Stimulated activated CD8-positive, alpha-beta memory T cell treated with anti-CD3 and anti-CD28 coated beads, Interleukin-12 subunit alpha, Interleukin-12 subunit beta, amount 100 ng/mL, for 1 hour (primary cell): ENCODE measurements at regions not wholly inside any gene's neighbourhood (a gene's known extent, or its start where the extent isn't known, plus 50 kb on each side); places are given as distances from the start of the nearest gene placed in this dataset.

Experiments used
- DNase-seq: peaks from one replicate; pipeline ENCODE4 v3.0.0-alpha.2; 2020; ENCODE audit warnings: low read depth

DNA sequence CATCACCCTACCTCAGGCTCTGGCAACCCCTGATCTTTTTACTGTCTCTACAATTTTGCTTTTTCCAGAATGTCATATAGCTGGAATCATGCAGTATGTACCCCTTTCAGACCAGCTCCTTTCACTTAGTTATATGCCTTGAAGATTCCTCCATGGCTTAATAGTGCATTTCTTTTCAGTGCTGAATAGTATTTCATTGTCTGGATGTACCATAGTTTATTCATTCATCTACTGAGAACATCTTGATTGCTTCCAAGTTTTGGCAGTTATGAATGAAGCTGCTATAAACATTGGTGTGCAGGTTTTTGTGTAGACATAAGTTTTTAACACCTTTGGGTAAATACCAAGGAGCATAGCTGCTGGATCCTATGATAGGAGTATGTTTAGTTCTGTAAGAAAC, 50.8 kb upstream of the ANP32A start:
- DNase-seq: no peak

DNA sequence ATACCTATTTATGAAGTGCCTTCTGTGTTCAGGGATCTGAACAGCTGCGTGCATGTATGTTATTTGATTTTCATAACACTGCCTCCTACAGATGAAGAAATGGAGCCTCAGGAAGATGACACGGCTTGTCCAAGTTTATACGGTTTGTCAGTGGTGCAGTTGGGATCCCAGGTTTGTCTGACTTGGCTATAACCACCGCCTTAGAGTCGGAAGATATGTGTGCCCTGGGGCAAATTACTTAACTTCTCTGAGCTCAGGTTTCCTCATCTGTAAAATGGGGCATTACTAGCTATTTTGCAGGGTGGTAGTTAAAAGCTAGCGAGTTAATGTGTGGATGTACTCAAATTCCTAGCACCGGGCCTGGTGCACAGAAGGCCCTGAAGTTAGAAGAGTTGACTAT, 54.1 kb upstream of the ANP32A start:
- DNase-seq: no peak

DNA sequence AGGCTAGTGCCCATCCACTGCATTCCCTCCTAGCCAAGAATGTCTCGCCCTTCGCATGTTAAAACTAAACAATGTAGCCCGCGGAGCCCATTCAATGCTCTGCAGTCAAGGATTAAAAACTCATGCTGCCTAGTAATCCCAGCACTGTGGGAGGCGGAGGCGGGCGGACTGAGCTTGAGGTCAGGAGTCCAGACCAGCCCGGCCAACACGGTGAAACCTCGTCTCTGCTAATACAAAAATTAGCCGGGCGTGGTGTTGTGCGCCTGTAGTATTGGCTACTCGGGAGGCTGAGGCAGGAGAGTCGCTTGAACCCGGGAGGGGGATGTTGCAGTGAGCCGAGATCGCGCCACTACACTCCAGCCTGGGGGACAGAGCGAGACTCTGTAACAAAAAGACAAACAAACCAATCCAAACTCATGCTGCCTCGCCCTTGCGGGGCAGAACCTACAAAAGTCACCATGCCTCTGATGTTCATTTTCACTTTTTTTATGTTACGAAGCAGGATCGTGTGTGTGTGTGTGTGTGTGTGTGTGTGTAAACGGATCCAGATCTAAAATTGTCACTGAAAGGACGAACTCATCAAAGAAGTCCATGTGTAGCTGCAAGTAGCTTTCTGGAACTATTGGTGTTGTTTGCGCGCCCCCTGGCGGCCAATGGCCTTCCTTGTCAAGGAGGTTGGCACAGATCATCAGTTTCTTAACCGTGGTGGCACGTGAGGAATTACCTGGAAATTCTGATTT, 54.8 kb upstream of the SPESP1 start:
- peak; percentile 92 for DNase-seq

DNA sequence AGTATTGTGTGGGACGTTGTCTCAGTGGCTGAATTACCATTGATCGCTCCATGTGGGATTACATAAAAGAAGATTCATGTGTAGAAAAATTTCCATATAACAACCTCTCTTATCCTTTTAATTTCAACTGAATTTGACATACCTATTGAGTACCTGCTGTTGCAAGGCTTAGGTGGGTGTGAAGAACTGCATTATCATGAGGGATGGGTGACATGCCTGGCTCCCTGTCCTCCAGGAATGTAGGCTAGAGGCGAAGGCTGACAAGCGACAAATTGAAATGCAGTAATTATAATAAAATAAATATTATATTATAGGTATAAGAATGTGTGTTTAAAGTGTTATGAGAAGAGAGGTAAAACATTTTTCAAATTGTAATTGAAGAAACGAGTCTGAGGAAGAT, 52.7 kb upstream of the SPESP1 start:
- no peak for DNase-seq

DNA sequence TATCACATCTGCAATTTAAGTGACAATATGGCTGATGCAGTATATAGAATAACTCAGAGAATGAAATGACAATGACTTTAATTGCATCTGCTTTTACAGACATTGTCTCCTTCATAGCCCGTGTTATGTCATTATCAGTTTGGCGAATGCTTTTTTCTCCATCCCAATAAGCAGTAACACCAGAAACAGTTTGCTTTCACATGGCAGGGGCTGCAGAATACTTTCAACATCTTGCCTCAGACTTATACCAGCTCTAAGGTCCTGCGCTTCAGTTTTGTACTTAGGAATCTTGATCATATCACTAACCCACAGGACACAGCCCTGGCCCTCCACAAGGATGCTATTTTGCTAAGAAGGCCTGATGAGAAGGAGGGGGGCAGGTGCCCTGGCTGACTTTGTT, 49.9 kb upstream of the SPESP1 start:
- no peak for DNase-seq
